T-helper 2 cell treated with Interferon-gamma antibody and Interleukin-4, amounts not matched to agents 100 ng/mL and 5 ng/mL, for 36 hours (primary cell): ENCODE measurements at regions not wholly inside any gene's neighbourhood (a gene's known extent, or its start where the extent isn't known, plus 50 kb on each side); places are given as distances from the start of the nearest gene placed in this dataset.
"Not testable (repeated sequence)": the region's sequence is repeated elsewhere in the genome, so short reads cannot be mapped to it uniquely, and the experiment has no call there.

ENCODE experiments used
- intact Hi-C: fragments of 100-400 bp; cut with micrococcal nuclease; formaldehyde crosslinking; loops from one replicate; pipeline ENCODE4 v1.15.1; 2023

DNA sequence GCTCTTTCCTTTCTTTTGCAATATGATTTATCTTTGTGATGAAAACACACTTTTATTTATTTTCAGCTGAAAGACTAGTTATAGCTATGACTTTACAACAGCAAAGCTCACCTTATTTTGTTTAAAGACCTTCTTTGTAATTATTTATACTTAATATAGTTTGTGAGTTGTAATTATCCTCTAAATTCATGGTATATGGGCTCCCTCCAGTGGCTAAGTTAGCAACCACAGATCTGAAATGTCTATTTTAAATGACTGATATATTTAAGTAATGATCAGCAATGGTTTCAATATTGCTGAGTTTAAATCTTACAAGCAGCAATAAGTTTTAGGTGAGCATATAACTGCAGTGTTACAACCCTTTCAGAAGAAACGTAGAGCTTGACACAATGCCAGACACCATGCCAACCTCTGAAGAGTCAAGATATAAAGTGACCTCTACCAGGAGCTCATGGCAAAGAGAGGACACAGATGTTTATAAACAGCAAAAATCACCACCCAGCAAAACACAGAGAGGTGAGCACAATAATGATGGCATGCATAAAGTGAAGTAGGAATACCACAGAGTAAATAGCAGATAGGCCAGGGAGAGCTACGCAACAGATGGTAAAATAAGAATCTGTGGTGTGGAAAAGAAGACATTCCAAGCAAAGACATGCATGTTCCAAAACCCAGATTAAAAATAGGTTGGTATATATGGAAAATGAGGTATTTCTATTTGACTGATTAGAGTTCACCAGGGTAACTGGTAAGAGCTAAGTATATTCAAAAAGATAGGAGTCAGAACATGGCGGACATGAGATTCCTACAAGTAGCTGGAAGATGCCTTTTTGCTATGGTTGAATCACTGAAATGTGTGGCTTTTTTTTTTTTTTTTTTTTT is 143.7 kb upstream of the ZNF385D start:
- intact Hi-C loops = no loop called here

DNA sequence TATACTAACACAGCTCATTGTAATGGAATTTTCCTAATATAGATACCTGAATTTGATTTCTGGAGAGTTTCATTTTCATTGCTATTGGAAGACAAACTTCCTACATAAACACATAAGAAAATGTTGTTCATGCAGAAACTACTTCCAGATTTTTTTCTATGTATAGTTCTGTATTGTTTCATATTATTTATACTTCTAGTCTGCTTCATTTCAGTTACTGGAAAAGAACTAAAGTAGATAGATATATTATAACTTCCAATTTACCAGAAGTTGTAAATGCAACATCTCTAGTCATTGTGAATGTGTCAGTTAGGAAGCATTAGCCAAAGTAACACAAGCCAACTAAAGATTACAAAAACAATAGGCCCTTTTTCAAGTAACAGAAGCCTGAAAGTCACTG is 147.3 kb upstream of the ZNF385D start:
- intact Hi-C loops = no loop called here

- intact Hi-C loops = no loop called here
Measured at GRCh38 chr3:21901484-21901883, 150.5 kb upstream of the ZNF385D start.

DNA sequence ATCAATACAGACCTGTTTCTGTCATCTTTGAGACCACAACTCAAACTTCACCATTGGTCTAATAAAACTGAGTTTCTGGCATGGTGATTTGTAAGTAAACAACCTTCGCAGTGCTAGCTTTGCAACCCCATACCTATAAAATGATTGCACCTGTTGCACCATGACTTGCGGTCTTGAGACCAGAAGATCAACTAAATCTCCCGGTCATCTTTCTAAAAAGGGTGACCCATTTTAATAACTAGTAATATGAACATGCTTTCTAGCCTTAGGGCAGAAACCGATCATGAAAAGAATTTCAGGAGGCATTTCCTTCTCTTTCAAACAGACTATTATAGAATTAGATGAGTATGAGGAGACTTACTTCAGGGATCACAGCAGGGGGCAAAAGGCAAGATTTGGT is 151.9 kb upstream of the ZNF385D start:
- intact Hi-C loops = no loop called here

DNA sequence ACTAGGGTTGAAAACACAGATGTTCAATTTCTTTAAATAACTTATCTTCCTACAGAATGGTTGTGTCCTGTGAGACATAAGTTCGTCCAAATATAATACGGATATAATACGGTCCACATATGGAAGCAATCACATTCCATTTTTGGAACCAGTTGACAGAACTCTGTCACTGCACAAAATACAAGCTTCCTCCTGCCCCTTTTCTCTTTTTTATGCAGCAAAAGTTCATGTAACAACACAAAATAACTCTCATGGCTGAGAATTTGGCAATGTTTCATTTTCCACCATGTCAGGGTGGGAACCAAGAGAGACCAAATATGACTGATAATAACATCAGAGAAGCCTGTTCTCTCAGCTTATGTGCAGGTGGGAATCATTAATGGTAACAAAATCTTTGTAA is 158.1 kb upstream of the ZNF385D start:
- intact Hi-C loops = no loop called here

DNA sequence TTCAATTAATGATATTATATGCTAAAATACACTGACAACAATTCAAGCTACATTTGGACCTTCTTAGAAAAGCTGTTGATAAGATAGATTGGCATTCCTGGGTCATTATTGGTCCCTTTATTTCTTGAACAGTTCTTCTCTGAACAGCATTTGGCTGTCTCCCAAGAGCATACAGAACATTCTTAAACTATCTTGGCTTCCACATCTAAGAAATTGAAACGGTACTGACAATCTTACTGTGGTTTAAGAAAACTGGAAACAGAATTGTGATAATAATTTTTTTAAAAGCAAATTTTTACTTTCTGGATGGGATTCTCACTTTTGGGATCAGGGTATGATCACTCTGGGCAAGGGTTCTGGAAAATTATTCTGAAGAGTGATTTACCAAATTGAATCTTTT is 161.7 kb upstream of the ZNF385D start:
- intact Hi-C loops = no loop called here

GRCh38 chr3:21913791-21914190 is 162.8 kb upstream of the ZNF385D start:
- intact Hi-C loops = no loop called here

DNA sequence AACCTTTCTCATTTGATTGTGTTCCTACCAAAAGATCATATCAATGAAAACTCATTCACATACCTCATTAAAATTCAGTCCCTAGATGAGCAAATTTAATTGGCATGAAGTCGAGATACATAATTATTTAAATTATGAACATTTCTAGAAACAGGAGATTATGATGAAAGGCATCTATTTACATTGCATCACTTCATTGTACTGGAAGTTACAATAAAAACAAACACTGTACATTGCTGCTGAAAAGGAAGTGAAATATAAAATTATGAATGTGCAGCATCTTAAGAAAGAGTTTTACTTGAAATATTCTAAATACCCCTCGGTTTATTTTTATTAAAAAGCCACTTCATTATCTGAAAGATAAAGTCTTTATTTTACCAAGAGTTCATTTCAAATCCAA is 163.4 kb upstream of the ZNF385D start:
- intact Hi-C loops = no loop called here

DNA sequence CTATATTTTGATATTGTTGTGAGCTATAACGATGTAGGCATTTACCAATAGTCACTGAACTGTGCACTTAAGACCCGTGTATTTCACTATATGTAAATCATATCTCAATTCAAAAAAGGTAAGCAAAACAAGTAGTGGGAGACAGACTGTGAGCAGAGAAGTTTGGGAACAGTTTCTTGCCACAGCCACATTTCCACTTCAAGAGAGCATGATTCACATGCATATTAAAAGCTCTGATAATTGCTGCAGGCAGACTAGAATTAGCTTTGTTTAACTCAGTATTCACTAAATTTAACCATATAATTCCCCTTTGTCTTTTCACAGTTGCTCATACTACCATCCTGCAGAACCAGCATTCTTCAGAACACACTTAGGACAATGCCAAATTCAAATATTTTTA is 168.4 kb upstream of the ZNF385D start:
- intact Hi-C loops = no loop called here

- intact Hi-C loops = no loop called here
Measured at GRCh38 chr3:21920421-21920861, 169.4 kb upstream of the ZNF385D start.

- intact Hi-C loops = not testable (repeated sequence)
Measured at GRCh38 chr3:21923156-21923555, 172.1 kb upstream of the ZNF385D start.

DNA sequence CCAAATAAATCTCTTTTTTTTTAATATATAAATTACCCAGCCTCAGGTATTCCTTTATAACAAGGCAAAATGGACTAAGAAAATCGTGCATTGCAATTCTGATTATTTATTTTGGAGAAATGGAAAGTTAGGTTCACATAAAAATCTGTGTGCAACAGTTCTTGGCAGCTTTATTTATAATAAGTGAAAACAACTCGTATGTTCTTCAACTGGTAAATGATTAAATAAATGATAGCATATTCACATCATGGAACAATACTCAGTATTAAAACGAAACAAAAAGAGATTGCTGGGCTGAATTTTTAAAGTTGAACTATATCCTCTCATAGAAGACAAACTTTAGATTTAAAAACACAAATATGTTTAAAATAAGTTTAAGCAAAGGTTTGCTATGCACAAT is 176.3 kb upstream of the ZNF385D start:
- intact Hi-C loops = no loop called here

GRCh38 chr3:21934591-21934990 is 183.6 kb upstream of the ZNF385D start:
- intact Hi-C loops = loop anchor here (10.0 kb wide), 1 partner anchor 400 kb away; no protein-coding TSS in a partner anchor

- intact Hi-C loops = loop anchor here (10.0 kb wide), 1 partner anchor 401 kb away; no protein-coding TSS in a partner anchor
Measured at GRCh38 chr3:21936207-21936606, 185.2 kb upstream of the ZNF385D start.

- intact Hi-C loops = loop anchor here (10.0 kb wide), 1 partner anchor 403 kb away; no protein-coding TSS in a partner anchor
Measured at GRCh38 chr3:21938267-21938681, 187.3 kb upstream of the ZNF385D start.

- intact Hi-C loops = no loop called here
Measured at GRCh38 chr3:21942328-21942727, 191.3 kb upstream of the ZNF385D start.

- intact Hi-C loops = no loop called here
Measured at GRCh38 chr3:21944251-21944650, 193.2 kb upstream of the ZNF385D start.

GRCh38 chr3:21952856-21953255 is 201.8 kb upstream of the ZNF385D start:
- intact Hi-C loops = no loop called here

GRCh38 chr3:21954709-21955108 is 203.7 kb upstream of the ZNF385D start:
- intact Hi-C loops = no loop called here

GRCh38 chr3:21955406-21955805 is 204.4 kb upstream of the ZNF385D start:
- intact Hi-C loops = no loop called here

DNA sequence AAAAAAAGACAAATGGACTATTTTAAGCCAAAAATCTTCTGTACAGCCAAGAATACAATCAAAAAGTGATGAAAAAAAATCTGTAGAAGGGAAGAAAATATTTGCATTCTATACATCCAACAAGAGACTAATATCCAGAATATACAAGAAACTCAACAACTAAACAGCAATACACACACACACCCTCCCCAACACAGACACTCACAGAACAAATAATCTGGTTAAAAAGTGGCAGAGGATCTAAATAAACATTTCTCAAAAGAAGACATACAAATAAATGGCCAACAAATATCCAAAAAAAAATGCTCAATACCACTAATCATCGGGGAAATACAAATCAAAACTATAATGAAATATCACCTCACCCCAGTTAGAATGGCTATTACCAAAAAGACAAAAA is 209.0 kb upstream of the ZNF385D start:
- intact Hi-C loops = no loop called here

DNA sequence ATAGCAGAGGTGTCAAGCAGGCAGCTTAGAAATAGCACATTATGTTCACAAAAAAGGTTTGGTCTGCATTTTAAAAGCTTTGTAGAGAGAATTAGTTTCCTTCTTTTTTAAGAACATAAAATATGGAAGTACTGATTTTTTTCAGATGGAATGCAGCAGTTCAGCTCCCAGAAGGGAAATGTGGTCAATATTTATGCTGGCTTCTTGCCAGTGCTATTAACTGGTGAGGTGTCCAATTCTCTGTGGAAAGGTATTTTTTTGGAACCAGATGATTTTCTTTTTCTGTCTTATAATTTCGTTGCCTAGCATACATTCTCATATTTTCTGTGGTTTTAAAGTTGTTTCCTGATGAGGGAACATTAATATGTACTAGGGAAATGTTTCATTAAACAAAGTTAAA is 211.4 kb upstream of the ZNF385D start:
- intact Hi-C loops = no loop called here

DNA sequence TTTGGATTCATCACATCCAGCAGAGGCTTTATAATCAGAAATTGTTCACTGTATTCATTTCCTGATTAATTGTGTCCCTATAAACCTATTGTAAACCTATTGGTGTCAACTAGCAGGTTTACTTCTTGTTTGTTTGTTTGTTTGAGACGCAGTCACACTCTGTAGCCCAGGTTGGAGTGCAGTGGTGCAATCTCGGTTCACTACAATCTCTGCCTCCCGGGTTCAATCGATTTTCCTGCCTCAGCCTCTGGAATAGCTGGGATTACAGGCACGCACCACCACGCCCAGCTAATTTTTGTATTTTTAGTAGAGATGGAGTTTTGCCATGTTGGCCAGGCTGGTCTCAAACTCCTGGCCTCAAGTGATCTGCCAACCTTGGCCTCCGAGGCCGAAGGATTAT is 215.4 kb upstream of the ZNF385D start:
- intact Hi-C loops = not testable (repeated sequence)
